Upper lobe of left lung (tissue), 6 donors: ENCODE measurements at regions not wholly inside any gene's neighbourhood (a gene's known extent, or its start where the extent isn't known, plus 50 kb on each side); places are given as distances from the start of the nearest gene placed in this dataset.
A peak's percentile ranks its signal among the peaks of the same experiment; 100 is the strongest.

Experiments
- ATAC-seq, 2 donors: fragments of 200-7000 bp; cut with Tn5 transposase; one replicate each; pipeline ENCODE4 v1.9.1; 2022; ENCODE audit warnings: mild to moderate bottlenecking in 2 of 2, moderate library complexity in 2 of 2; ENCODE audit not compliant: low FRiP score in 2 of 2
- DNase-seq, 2 donors: peaks; one replicate each; pipeline ENCODE4 v3.0.0-alpha.2; 2019 to 2020
- H3K27ac ChIP-seq, 4 donors: fragments of 200-600 bp; sonication (generic); one replicate each; pipeline ENCODE4 v1.5.1; 2016 to 2019
- H3K27me3 ChIP-seq, 4 donors: fragments of 200-600 bp; sonication (generic); one replicate each; pipeline ENCODE4 v1.5.1; 2017 to 2019
- H3K36me3 ChIP-seq, 4 donors: fragments of 200-600 bp; sonication (generic); one replicate each; pipeline ENCODE4 v1.5.1; 2016 to 2019
- H3K4me1 ChIP-seq, 4 donors: fragments of 200-600 bp; sonication (generic); one replicate each; pipeline ENCODE4 v1.5.1; 2018 to 2019
- H3K4me3 ChIP-seq, 4 donors: fragments of 200-600 bp; sonication (generic); one replicate each; pipeline ENCODE4 v1.5.1; 2017 to 2019; ENCODE audit warnings: mild to moderate bottlenecking in 2 of 4, moderate library complexity in 1 of 4
- H3K9me3 ChIP-seq, 4 donors: fragments of 200-600 bp; sonication (generic); one replicate each; pipeline ENCODE4 v1.5.1; 2018 to 2019
- EP300 ChIP-seq, 4 donors: sonication (generic); formaldehyde crosslinking; IDR thresholded peaks; one replicate each; pipeline ENCODE4 v1.5.1; 2017; ENCODE audit warnings: antibody characterized with exemption in 4 of 4, control low read depth in 2 of 4
- POLR2A ChIP-seq, 4 donors: fragments of 450-650 bp; IDR thresholded peaks; one replicate each; pipeline ENCODE4 v1.5.1; 2016 to 2017; ENCODE audit warnings: antibody characterized with exemption in 4 of 4, mild to moderate bottlenecking in 2 of 4
- POLR2AphosphoS5 ChIP-seq, 2 donors: sonication (generic); formaldehyde crosslinking; IDR thresholded peaks; one replicate each; pipeline ENCODE4 v1.5.1; 2017; ENCODE audit warnings: antibody characterized with exemption in 2 of 2
- WGBS, 2 donors: methylation state at CpG; one replicate each; pipeline ENCODE4 v1.1.5; 2017 to 2018; 5-methylcytosine and 5-hydroxymethylcytosine counted together
- TF ChIP-seq, protein P1 (sequence below), 6 experiments: fragments of 450-650 bp in 4 of 6; fragments of 200-600 bp in 2 of 6; sonication (generic) in 2 of 6; IDR thresholded peaks; one replicate each; pipeline ENCODE4 v1.5.1; 2016 to 2019; ENCODE audit warnings: antibody characterized with exemption in 6 of 6
- donor health status: DM: no; HTN: no; CAD: no; lungs with moderate emphysema.
- donor health status: DM: no; HTN: yes; CAD: no; lungs with severe emphysema.

- Histone ChIP-seq H3K4me1 (no peaks in the 10 kb centered on the region), H3K4me3 (no peak overlapping the region), H3K9me3 (peaks cover 0 to 4% (median 0%) of the 10 kb centered on the region in 4 donors), H3K36me3 (no peaks in the 10 kb centered on the region), H3K27me3 (no peaks in the 10 kb centered on the region), H3K27ac (no peak overlapping the region)
- 96 to 100% methylated on average over 5 to 9 of the region's 11 CpGs for WGBS, 2 donors
- DNase-seq (peak in 1 of 2 donors; percentile 50), ATAC-seq (no peak)
- TF ChIP-seq EP300 (IDR thresholded peaks at IDR 0.05) (no peak), POLR2AphosphoS5 (IDR thresholded peaks at IDR 0.05) (no peak), POLR2A (IDR thresholded peaks at IDR 0.05) (no peak)
- TF ChIP-seq, protein P1, sequence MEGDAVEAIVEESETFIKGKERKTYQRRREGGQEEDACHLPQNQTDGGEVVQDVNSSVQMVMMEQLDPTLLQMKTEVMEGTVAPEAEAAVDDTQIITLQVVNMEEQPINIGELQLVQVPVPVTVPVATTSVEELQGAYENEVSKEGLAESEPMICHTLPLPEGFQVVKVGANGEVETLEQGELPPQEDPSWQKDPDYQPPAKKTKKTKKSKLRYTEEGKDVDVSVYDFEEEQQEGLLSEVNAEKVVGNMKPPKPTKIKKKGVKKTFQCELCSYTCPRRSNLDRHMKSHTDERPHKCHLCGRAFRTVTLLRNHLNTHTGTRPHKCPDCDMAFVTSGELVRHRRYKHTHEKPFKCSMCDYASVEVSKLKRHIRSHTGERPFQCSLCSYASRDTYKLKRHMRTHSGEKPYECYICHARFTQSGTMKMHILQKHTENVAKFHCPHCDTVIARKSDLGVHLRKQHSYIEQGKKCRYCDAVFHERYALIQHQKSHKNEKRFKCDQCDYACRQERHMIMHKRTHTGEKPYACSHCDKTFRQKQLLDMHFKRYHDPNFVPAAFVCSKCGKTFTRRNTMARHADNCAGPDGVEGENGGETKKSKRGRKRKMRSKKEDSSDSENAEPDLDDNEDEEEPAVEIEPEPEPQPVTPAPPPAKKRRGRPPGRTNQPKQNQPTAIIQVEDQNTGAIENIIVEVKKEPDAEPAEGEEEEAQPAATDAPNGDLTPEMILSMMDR (IDR thresholded peaks at IDR 0.05), result no peak
These were observed 902.4 kb downstream of the TBC1D32 start for GRCh38 chr6:120431841-120432240.

- Histone ChIP-seq H3K36me3 (no peaks in the 10 kb centered on the region), H3K4me1 (no peaks in the 10 kb centered on the region), H3K27me3 (no peaks in the 10 kb centered on the region), H3K27ac (no peak overlapping the region), H3K4me3 (no peak overlapping the region), H3K9me3 (no peaks in the 10 kb centered on the region)
- DNase-seq (no peak), ATAC-seq (no peak)
- WGBS, 2 donors, result 78% methylated on average over 3 of the region's 3 CpGs
- TF ChIP-seq, protein P1 (IDR thresholded peaks at IDR 0.05), result no peak
- TF ChIP-seq POLR2A (IDR thresholded peaks at IDR 0.05), result no peak
These were observed 922.9 kb downstream of the TBC1D32 start for GRCh38 chr6:120411394-120411793.

GRCh38 chr6:120410586-120410985 lies 923.7 kb downstream of the TBC1D32 start:
- WGBS, 2 donors, result 76 to 91% methylated on average over 1 of the region's 1 CpG
- Histone ChIP-seq H3K4me3 (no peak overlapping the region), H3K27ac (no peak overlapping the region), H3K36me3 (no peaks in the 10 kb centered on the region), H3K4me1 (no peaks in the 10 kb centered on the region), H3K27me3 (no peaks in the 10 kb centered on the region), H3K9me3 (no peaks in the 10 kb centered on the region)
- TF ChIP-seq POLR2AphosphoS5 (IDR thresholded peaks at IDR 0.05) (no peak), POLR2A (IDR thresholded peaks at IDR 0.05) (no peak), EP300 (IDR thresholded peaks at IDR 0.05) (no peak)
- TF ChIP-seq, protein P1 (IDR thresholded peaks at IDR 0.05), result no peak
- DNase-seq, result no peak
- ATAC-seq, result no peak

DNA sequence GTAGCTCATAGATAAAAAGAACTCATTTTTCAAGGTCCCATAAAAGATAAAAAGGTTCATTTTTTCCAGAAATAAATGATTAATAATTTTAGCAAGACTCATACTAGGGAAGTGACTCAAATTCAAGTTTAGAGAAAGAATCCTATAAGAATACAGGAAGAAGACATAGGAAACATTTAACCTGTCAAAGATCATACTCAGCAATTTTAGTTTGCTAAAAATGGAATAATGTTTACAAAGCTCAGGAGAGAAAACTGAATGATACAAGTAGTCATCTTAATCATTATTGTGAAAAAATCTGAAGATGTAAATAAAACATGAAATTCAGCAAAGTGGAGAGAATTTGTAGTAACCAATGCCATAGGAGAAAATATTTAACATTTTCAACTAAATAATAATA lies 926.6 kb downstream of the TBC1D32 start:
- no peaks in the 10 kb centered on the region for H3K27me3 ChIP-seq
- H3K4me3 ChIP-seq, result no peak overlapping the region
- no peaks in the 10 kb centered on the region for H3K36me3 ChIP-seq
- no peaks in the 10 kb centered on the region for H3K4me1 ChIP-seq
- TF ChIP-seq POLR2AphosphoS5 (IDR thresholded peaks at IDR 0.05), result no peak
- TF ChIP-seq, protein P1 (IDR thresholded peaks at IDR 0.05), result no peak
- no peak for TF ChIP-seq EP300 (IDR thresholded peaks at IDR 0.05)
- no peak for TF ChIP-seq POLR2A (IDR thresholded peaks at IDR 0.05)
- no peak overlapping the region for H3K27ac ChIP-seq
- ATAC-seq (no peak), DNase-seq (no peak)
- no peaks in the 10 kb centered on the region for H3K9me3 ChIP-seq

GRCh38 chr6:120405947-120406346 lies 928.3 kb downstream of the TBC1D32 start:
- Histone ChIP-seq H3K4me1 (no peaks in the 10 kb centered on the region), H3K27me3 (no peaks in the 10 kb centered on the region), H3K27ac (no peak overlapping the region), H3K36me3 (no peaks in the 10 kb centered on the region), H3K9me3 (no peaks in the 10 kb centered on the region), H3K4me3 (no peak overlapping the region)
- TF ChIP-seq POLR2AphosphoS5 (IDR thresholded peaks at IDR 0.05), result no peak
- TF ChIP-seq POLR2A (IDR thresholded peaks at IDR 0.05), result no peak
- WGBS, 2 donors, result 69 to 83% methylated on average over 3 of the region's 3 CpGs
- ATAC-seq, result no peak
- DNase-seq, result no peak
